Activated CD4-positive, CD25-positive, alpha-beta regulatory T cell treated with anti-CD3 and anti-CD28 coated beads, Interleukin-2, amount 50 U/mL, for 24 hours (primary cell): ENCODE measurements at regions not wholly inside any gene's neighbourhood (a gene's known extent, or its start where the extent isn't known, plus 50 kb on each side); places are given as distances from the start of the nearest gene placed in this dataset.

Experiments used
- ATAC-seq, 2 donors: fragments of 150-1000 bp; cut with Tn5 transposase; one replicate each; pipeline ENCODE4 v1.10.0; 2021; ENCODE audit warnings: mild to moderate bottlenecking in 1 of 2, moderate library complexity in 1 of 2

- no peak for ATAC-seq
Observed at GRCh38 chr10:71025535-71025934, 137.2 kb upstream of the PCBD1 start.

- ATAC-seq = no peak
Observed at GRCh38 chr10:71028066-71028465, 139.7 kb upstream of the PCBD1 start.

GRCh38 chr10:71029411-71029892 is 141.1 kb upstream of the PCBD1 start:
- ATAC-seq = no peak

- no peak for ATAC-seq
Observed at GRCh38 chr10:71029907-71030306, 141.5 kb upstream of the PCBD1 start.

GRCh38 chr10:71031026-71031425 is 142.7 kb upstream of the PCBD1 start:
- ATAC-seq = no peak

GRCh38 chr10:71031603-71032002 is 143.2 kb upstream of the PCBD1 start:
- no peak for ATAC-seq

- ATAC-seq = no peak
Observed at GRCh38 chr10:71032887-71033286, 144.5 kb upstream of the PCBD1 start.

GRCh38 chr10:71033396-71033980 is 145.1 kb upstream of the PCBD1 start:
- no peak for ATAC-seq

- no peak for ATAC-seq
Observed at GRCh38 chr10:71035511-71036296, 147.3 kb upstream of the PCBD1 start.

GRCh38 chr10:71036297-71036966 is 148.1 kb upstream of the PCBD1 start:
- no peak for ATAC-seq

GRCh38 chr10:71038091-71038633 is 149.8 kb upstream of the PCBD1 start:
- no peak for ATAC-seq

GRCh38 chr10:71038921-71039320 is 150.6 kb upstream of the PCBD1 start:
- no peak for ATAC-seq

- no peak for ATAC-seq
Observed at GRCh38 chr10:71039551-71039950, 151.2 kb upstream of the PCBD1 start.

GRCh38 chr10:71040343-71040742 is 152.0 kb upstream of the PCBD1 start:
- no peak for ATAC-seq

GRCh38 chr10:71040846-71041605 is 152.7 kb upstream of the PCBD1 start:
- ATAC-seq = no peak

GRCh38 chr10:71042216-71042615 is 153.9 kb upstream of the PCBD1 start:
- ATAC-seq = no peak

- no peak for ATAC-seq
Observed at GRCh38 chr10:71042699-71043098, 154.3 kb upstream of the PCBD1 start.

- no peak for ATAC-seq
Observed at GRCh38 chr10:71043858-71044257, 155.5 kb upstream of the PCBD1 start.

GRCh38 chr10:71044720-71045119 is 156.4 kb upstream of the PCBD1 start:
- no peak for ATAC-seq

- no peak for ATAC-seq
Observed at GRCh38 chr10:71045204-71045809, 156.9 kb upstream of the PCBD1 start.

- ATAC-seq = no peak
Observed at GRCh38 chr10:71045936-71046335, 157.6 kb upstream of the PCBD1 start.

- no peak for ATAC-seq
Observed at GRCh38 chr10:71046747-71047146, 158.4 kb upstream of the PCBD1 start.
